ENCODE measurements at regions not wholly inside any gene's neighbourhood (a gene's known extent, or its start where the extent isn't known, plus 50 kb on each side); places are given as distances from the start of the nearest gene placed in this dataset.

- Histone ChIP-seq H3K4me2 (no peak overlapping the region), H3K36me3 (no peaks in the 10 kb centered on the region), H3K4me1 (no peaks in the 10 kb centered on the region), H3K27me3 (no peaks in the 10 kb centered on the region), H3K4me3 (no peak overlapping the region), H4K20me1 (no peaks in the 10 kb centered on the region), H3K9ac (no peak overlapping the region), H3K9me3 (no peaks in the 10 kb centered on the region), H3K27ac (no peak overlapping the region)
- no peak for TF ChIP-seq Cebpa-rat (IDR thresholded peaks at IDR 0.05)
Measured at GRCh38 chr10:129275886-129276285, 191.2 kb upstream of the MGMT start.

GRCh38 chr10:129277084-129277483, 190.0 kb upstream of the MGMT start:
- H3K27me3 ChIP-seq: no peaks in the 10 kb centered on the region
- TF ChIP-seq Cebpa-rat (IDR thresholded peaks at IDR 0.05): no peak
- no peaks in the 10 kb centered on the region for H4K20me1 ChIP-seq
- no peaks in the 10 kb centered on the region; the same call in 1 of the 2 replicates for H3K9me3 ChIP-seq
- no peak overlapping the region for H3K4me2 ChIP-seq
- no peak overlapping the region for H3K27ac ChIP-seq
- no peaks in the 10 kb centered on the region for H3K36me3 ChIP-seq
- H3K4me3 ChIP-seq: no peak overlapping the region
- no peaks in the 10 kb centered on the region for H3K4me1 ChIP-seq
- no peak overlapping the region for H3K9ac ChIP-seq

GRCh38 chr10:129277841-129278240, 189.2 kb upstream of the MGMT start:
- Histone ChIP-seq H3K9me3 (no peaks in the 10 kb centered on the region; the same call in 1 of the 2 replicates), H3K36me3 (no peaks in the 10 kb centered on the region), H3K9ac (no peak overlapping the region), H3K4me1 (no peaks in the 10 kb centered on the region), H3K4me2 (no peak overlapping the region), H4K20me1 (no peaks in the 10 kb centered on the region), H3K4me3 (no peak overlapping the region), H3K27me3 (no peaks in the 10 kb centered on the region), H3K27ac (no peak overlapping the region)
- TF ChIP-seq Cebpa-rat (IDR thresholded peaks at IDR 0.05): no peak

- Histone ChIP-seq H3K4me1 (no peaks in the 10 kb centered on the region), H3K4me2 (no peak overlapping the region), H3K4me3 (no peak overlapping the region), H4K20me1 (no peaks in the 10 kb centered on the region), H3K9me3 (no peaks in the 10 kb centered on the region; the same call in 1 of the 2 replicates), H3K27ac (no peak overlapping the region), H3K36me3 (no peaks in the 10 kb centered on the region), H3K9ac (no peak overlapping the region), H3K27me3 (no peaks in the 10 kb centered on the region)
- no peak for TF ChIP-seq Cebpa-rat (IDR thresholded peaks at IDR 0.05)
Measured at GRCh38 chr10:129278686-129279085, 188.4 kb upstream of the MGMT start.

- H3K4me3 ChIP-seq: no peak overlapping the region
- H3K4me1 ChIP-seq: no peaks in the 10 kb centered on the region
- H4K20me1 ChIP-seq: no peaks in the 10 kb centered on the region
- no peak overlapping the region for H3K27ac ChIP-seq
- H3K9ac ChIP-seq: no peak overlapping the region
- no peaks in the 10 kb centered on the region for H3K27me3 ChIP-seq
- no peak for TF ChIP-seq Cebpa-rat (IDR thresholded peaks at IDR 0.05)
- H3K9me3 ChIP-seq: no peaks in the 10 kb centered on the region; the same call in 1 of the 2 replicates
- no peaks in the 10 kb centered on the region for H3K36me3 ChIP-seq
- no peak overlapping the region for H3K4me2 ChIP-seq
Measured at GRCh38 chr10:129279446-129280154, 187.4 kb upstream of the MGMT start.

- Histone ChIP-seq H3K4me1 (no peaks in the 10 kb centered on the region), H3K27ac (no peak overlapping the region), H3K4me2 (no peak overlapping the region), H3K9me3 (no peaks in the 10 kb centered on the region; the same call in 1 of the 2 replicates), H3K27me3 (no peaks in the 10 kb centered on the region), H4K20me1 (no peaks in the 10 kb centered on the region), H3K9ac (no peak overlapping the region), H3K36me3 (no peaks in the 10 kb centered on the region), H3K4me3 (no peak overlapping the region)
- no peak for TF ChIP-seq Cebpa-rat (IDR thresholded peaks at IDR 0.05)
Measured at GRCh38 chr10:129280155-129280502, 186.9 kb upstream of the MGMT start.

- Histone ChIP-seq H3K27me3 (no peaks in the 10 kb centered on the region), H3K9ac (no peak overlapping the region), H3K9me3 (no peaks in the 10 kb centered on the region; the same call in 1 of the 2 replicates), H3K4me1 (no peaks in the 10 kb centered on the region), H3K4me2 (no peak overlapping the region), H3K4me3 (no peak overlapping the region), H3K27ac (no peak overlapping the region), H3K36me3 (no peaks in the 10 kb centered on the region), H4K20me1 (no peaks in the 10 kb centered on the region)
- no peak for TF ChIP-seq Cebpa-rat (IDR thresholded peaks at IDR 0.05)
Measured at GRCh38 chr10:129280908-129281586, 186.0 kb upstream of the MGMT start.

GRCh38 chr10:129285459-129285858, 181.6 kb upstream of the MGMT start:
- Histone ChIP-seq H3K4me1 (no peaks in the 10 kb centered on the region), H3K9ac (no peak overlapping the region), H3K4me2 (no peak overlapping the region), H3K27ac (no peak overlapping the region), H3K4me3 (no peak overlapping the region), H4K20me1 (no peaks in the 10 kb centered on the region), H3K36me3 (no peaks in the 10 kb centered on the region), H3K27me3 (no peaks in the 10 kb centered on the region), H3K9me3 (no peaks in the 10 kb centered on the region; the same call in 1 of the 2 replicates)
- TF ChIP-seq Cebpa-rat (IDR thresholded peaks at IDR 0.05): no peak

- H3K36me3 ChIP-seq: no peaks in the 10 kb centered on the region
- no peak overlapping the region for H3K4me2 ChIP-seq
- no peaks in the 10 kb centered on the region for H3K27me3 ChIP-seq
- no peaks in the 10 kb centered on the region for H3K9me3 ChIP-seq
- H3K27ac ChIP-seq: no peak overlapping the region
- no peaks in the 10 kb centered on the region for H4K20me1 ChIP-seq
- H3K9ac ChIP-seq: no peak overlapping the region
- no peaks in the 10 kb centered on the region for H3K4me1 ChIP-seq
- H3K4me3 ChIP-seq: no peak overlapping the region
- no peak for TF ChIP-seq Cebpa-rat (IDR thresholded peaks at IDR 0.05)
Measured at GRCh38 chr10:129288999-129289584, 177.9 kb upstream of the MGMT start.

GRCh38 chr10:129293991-129294700, 172.9 kb upstream of the MGMT start:
- Histone ChIP-seq H3K9me3 (no peaks in the 10 kb centered on the region), H3K4me3 (no peak overlapping the region), H3K36me3 (no peaks in the 10 kb centered on the region), H3K27me3 (no peaks in the 10 kb centered on the region), H4K20me1 (no peaks in the 10 kb centered on the region), H3K4me1 (no peaks in the 10 kb centered on the region), H3K4me2 (no peak overlapping the region), H3K9ac (no peak overlapping the region), H3K27ac (no peak overlapping the region)
- no peak for TF ChIP-seq Cebpa-rat (IDR thresholded peaks at IDR 0.05)
